ENCODE measurements at regions not wholly inside any gene's neighbourhood (a gene's known extent, or its start where the extent isn't known, plus 50 kb on each side); places are given as distances from the start of the nearest gene placed in this dataset.
A peak's percentile ranks its signal among the peaks of the same experiment; 100 is the strongest.

- no peak for DNase-seq (ENCODE audit: low spot score)
Observed at GRCh38 chr12:67498991-67499390, 149.6 kb upstream of the DYRK2 start.

GRCh38 chr12:67501362-67501761, 147.2 kb upstream of the DYRK2 start:
- no peak for DNase-seq (ENCODE audit: low spot score)

GRCh38 chr12:67504026-67504425, 144.5 kb upstream of the DYRK2 start:
- no peak for DNase-seq (ENCODE audit: low spot score)

GRCh38 chr12:67506739-67507138, 141.8 kb upstream of the DYRK2 start:
- no peak for DNase-seq (ENCODE audit: low spot score)

- DNase-seq (ENCODE audit: low spot score): no peak
Observed at GRCh38 chr12:67508830-67509229, 139.7 kb upstream of the DYRK2 start.

- DNase-seq (ENCODE audit: low spot score): no peak
Observed at GRCh38 chr12:67509666-67510386, 138.7 kb upstream of the DYRK2 start.

GRCh38 chr12:67512061-67512460, 136.5 kb upstream of the DYRK2 start:
- peak; percentile 16 for DNase-seq (ENCODE audit: low spot score)

- no peak for DNase-seq (ENCODE audit: low spot score)
Observed at GRCh38 chr12:67514502-67514901, 134.0 kb upstream of the DYRK2 start.

- DNase-seq (ENCODE audit: low spot score): no peak
Observed at GRCh38 chr12:67515679-67516340, 132.7 kb upstream of the DYRK2 start.

GRCh38 chr12:67517181-67517887, 131.2 kb upstream of the DYRK2 start:
- DNase-seq (ENCODE audit: low spot score): peak; percentile 29

- no peak for DNase-seq (ENCODE audit: low spot score)
Observed at GRCh38 chr12:67519484-67520433, 128.8 kb upstream of the DYRK2 start.

GRCh38 chr12:67520606-67521005, 127.9 kb upstream of the DYRK2 start:
- no peak for DNase-seq (ENCODE audit: low spot score)

- no peak for DNase-seq (ENCODE audit: low spot score)
Observed at GRCh38 chr12:67522222-67522621, 126.3 kb upstream of the DYRK2 start.

- no peak for DNase-seq (ENCODE audit: low spot score)
Observed at GRCh38 chr12:67523538-67523937, 125.0 kb upstream of the DYRK2 start.

GRCh38 chr12:67524861-67525616, 123.5 kb upstream of the DYRK2 start:
- DNase-seq (ENCODE audit: low spot score): no peak

GRCh38 chr12:67525617-67525884, 123.0 kb upstream of the DYRK2 start:
- no peak for DNase-seq (ENCODE audit: low spot score)

GRCh38 chr12:67526129-67526528, 122.4 kb upstream of the DYRK2 start:
- DNase-seq (ENCODE audit: low spot score): no peak

GRCh38 chr12:67531051-67531450, 117.5 kb upstream of the DYRK2 start:
- DNase-seq (ENCODE audit: low spot score): peak; percentile 24

- DNase-seq (ENCODE audit: low spot score): peak; percentile 36
Observed at GRCh38 chr12:67531501-67531900, 117.0 kb upstream of the DYRK2 start.

GRCh38 chr12:67533159-67533558, 115.4 kb upstream of the DYRK2 start:
- no peak for DNase-seq (ENCODE audit: low spot score)

- DNase-seq (ENCODE audit: low spot score): no peak
Observed at GRCh38 chr12:67534046-67534445, 114.5 kb upstream of the DYRK2 start.

- peak; percentile 83 for DNase-seq (ENCODE audit: low spot score)
Observed at GRCh38 chr12:67534681-67535080, 113.9 kb upstream of the DYRK2 start.

Measured in GM03348 (cell line).